CD14-positive monocyte (primary cell): ENCODE measurements at regions not wholly inside any gene's neighbourhood (a gene's known extent, or its start where the extent isn't known, plus 50 kb on each side); places are given as distances from the start of the nearest gene placed in this dataset.

Source experiments
- DNase-seq, 3 donors: peaks; one replicate each; pipeline ENCODE4 v3.0.0-alpha.2; 2011 to 2022
- H2AFZ ChIP-seq: 2 replicates; pipeline ENCODE4 v1.6.0; 2012; ENCODE audit warnings: mild to moderate bottlenecking, low read depth, low read length, inconsistent platforms; ENCODE audit not compliant: insufficient read depth, poor library complexity, severe bottlenecking
- H3K27ac ChIP-seq, 2 donors: 1 replicate in 1 of 2; 2 replicates in 1 of 2; pipeline ENCODE4 v1.5.1; 2012 to 2013; ENCODE audit warnings: low read length in 2 of 2, control low read depth in 1 of 2, inconsistent platforms in 1 of 2, low read depth in 1 of 2, mild to moderate bottlenecking in 1 of 2
- H3K27me3 ChIP-seq, 2 donors: one replicate each; pipeline versions ENCODE4 v1.6.0 to v1.6.1; 2011 to 2013; ENCODE audit warnings: low read length in 2 of 2; ENCODE audit not compliant: control insufficient read depth in 2 of 2, insufficient read depth in 2 of 2
- H3K36me3 ChIP-seq, 2 donors: replicated peaks in 1 of 2; 1 replicate in 1 of 2; 2 replicates in 1 of 2; pipeline versions ENCODE4 v1.5.1 to v1.6.1; 2012 to 2013; ENCODE audit warnings: low read length in 2 of 2, control low read depth in 1 of 2, inconsistent platforms in 1 of 2, mild to moderate bottlenecking in 1 of 2; ENCODE audit not compliant: insufficient read depth in 2 of 2, control insufficient read depth in 1 of 2
- H3K4me1 ChIP-seq, 2 donors: 1 replicate in 1 of 2; 2 replicates in 1 of 2; pipeline versions ENCODE4 v1.5.1 to v1.6.1; 2012 to 2013; ENCODE audit warnings: low read length in 2 of 2, control low read depth in 1 of 2, inconsistent platforms in 1 of 2, mild to moderate bottlenecking in 1 of 2, moderate library complexity in 1 of 2; ENCODE audit not compliant: insufficient read depth in 2 of 2, control insufficient read depth in 1 of 2
- H3K4me2 ChIP-seq: replicated peaks from 2 replicates; pipeline ENCODE3; 2012; ENCODE audit warnings: low read length, moderate library complexity, mild to moderate bottlenecking; ENCODE audit not compliant: poor library complexity, severe bottlenecking; ENCODE audit errors: extremely low read depth
- H3K4me3 ChIP-seq, 3 experiments: fragments of 200-600 bp in 1 of 3; sonication (generic) in 1 of 3; replicated peaks in 1 of 3; 1 replicate in 2 of 3; 2 replicates in 1 of 3; pipeline ENCODE4 v1.5.1; 2011 to 2013; ENCODE audit warnings: low read length in 3 of 3, mild to moderate bottlenecking in 3 of 3, control low read depth in 2 of 3, low read depth in 2 of 3, inconsistent platforms in 1 of 3, moderate library complexity in 1 of 3
- H3K79me2 ChIP-seq: 2 replicates; pipeline ENCODE4 v1.6.0; 2012; ENCODE audit warnings: mild to moderate bottlenecking, control low read depth, inconsistent platforms, low read length, moderate library complexity; ENCODE audit not compliant: insufficient read depth
- H3K9ac ChIP-seq: 2 replicates; pipeline ENCODE4 v1.6.0; 2017; ENCODE audit warnings: low read length, mild to moderate bottlenecking; ENCODE audit not compliant: insufficient read depth, poor library complexity, severe bottlenecking
- H3K9me3 ChIP-seq, 2 donors: replicated peaks in 1 of 2; 1 replicate in 1 of 2; 2 replicates in 1 of 2; pipeline versions ENCODE4 v1.5.1 to v1.6.1; 2012 to 2013; ENCODE audit warnings: low read length in 2 of 2, control low read depth in 1 of 2; ENCODE audit not compliant: control insufficient read depth in 1 of 2, insufficient read depth in 1 of 2
- H4K20me1 ChIP-seq: 2 replicates; pipeline ENCODE4 v1.6.0; 2012; ENCODE audit warnings: mild to moderate bottlenecking, low read length, control low read depth, moderate library complexity; ENCODE audit not compliant: insufficient read depth
- H3K27ac Mint-ChIP-seq, 7 donors: one replicate each; pipeline ENCODE4 v1.8.0; 2020; ENCODE audit warnings: mild to moderate bottlenecking in 7 of 7, mixed read lengths in 7 of 7, moderate library complexity in 6 of 7, inconsistent platforms in 2 of 7
- H3K27me3 Mint-ChIP-seq, 3 donors: one replicate each; pipeline ENCODE4 v1.8.0; 2021 to 2022; ENCODE audit warnings: low read depth in 3 of 3, mild to moderate bottlenecking in 3 of 3, mixed read lengths in 3 of 3, moderate library complexity in 3 of 3, inconsistent platforms in 1 of 3
- H3K36me3 Mint-ChIP-seq, 2 donors: one replicate each; pipeline ENCODE4 v1.8.0; 2020; ENCODE audit warnings: mixed read lengths in 2 of 2, inconsistent platforms in 1 of 2, mild to moderate bottlenecking in 1 of 2
- H3K4me1 Mint-ChIP-seq: one replicate; pipeline ENCODE4 v1.8.0; 2020; ENCODE audit warnings: mild to moderate bottlenecking, mixed read lengths
- H3K4me3 Mint-ChIP-seq, 2 donors: one replicate each; pipeline ENCODE4 v1.8.0; 2020; ENCODE audit warnings: mild to moderate bottlenecking in 2 of 2, mixed read lengths in 2 of 2, moderate library complexity in 1 of 2
- H3K9me3 Mint-ChIP-seq, 7 donors: one replicate each; pipeline ENCODE4 v1.8.0; 2020 to 2022; ENCODE audit warnings: mixed read lengths in 7 of 7, mild to moderate bottlenecking in 6 of 7, moderate library complexity in 6 of 7, inconsistent platforms in 2 of 7
- WGBS: methylation state at CpG from one replicate; pipeline ENCODE4 v1.1.5; 2013; ENCODE audit warnings: missing lambda C conversion rate; ENCODE audit not compliant: insufficient coverage; 5-methylcytosine and 5-hydroxymethylcytosine counted together
- intact Hi-C, 2 donors: fragments of 100-400 bp; cut with micrococcal nuclease; formaldehyde crosslinking; loops; one replicate each; pipeline versions ENCODE4 v1.15.0 to v1.15.1; 2023
- TF ChIP-seq, protein P1 (sequence below): fragments of 200-600 bp; IDR thresholded peaks from one replicate; pipeline ENCODE4 v1.8.0; 2022; ENCODE audit warnings: antibody characterized with exemption, mild to moderate bottlenecking

DNA sequence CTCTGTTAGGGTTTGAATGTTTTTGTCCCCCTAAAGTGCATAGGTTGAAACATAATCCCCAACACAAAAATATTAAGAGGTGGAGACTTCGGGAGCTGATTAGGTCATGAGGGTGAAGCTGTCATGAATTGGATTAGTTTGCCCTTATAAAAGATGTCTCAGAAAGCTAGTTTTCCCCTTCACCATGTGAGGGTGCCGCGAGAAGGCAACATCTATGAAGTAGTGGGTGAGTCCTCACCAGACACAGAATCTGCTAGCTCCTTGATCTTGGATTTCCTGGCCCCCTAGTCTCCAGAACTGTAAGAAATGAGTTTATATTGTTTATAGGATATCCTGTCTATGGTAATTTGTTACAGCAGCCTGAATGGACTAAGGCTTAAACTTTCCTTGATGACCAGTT lies 301.5 kb upstream of the ATP2B1 start:
- no peaks in the 10 kb centered on the region for H3K27me3 ChIP-seq
- H3K4me1 Mint-ChIP-seq = no peaks in the 10 kb centered on the region
- H4K20me1 ChIP-seq = no peaks in the 10 kb centered on the region
- no peaks in the 10 kb centered on the region for H3K36me3 ChIP-seq
- H3K9me3 Mint-ChIP-seq = peaks cover 0 to 2% (median 0%) of the 10 kb centered on the region in 7 donors
- no peak overlapping the region for H3K4me3 ChIP-seq
- no peak overlapping the region for H3K4me2 ChIP-seq
- no peaks in the 10 kb centered on the region for H3K4me1 ChIP-seq
- no peaks in the 10 kb centered on the region for H3K27me3 Mint-ChIP-seq
- intact Hi-C loops = no loop called here
- TF ChIP-seq, protein P1, sequence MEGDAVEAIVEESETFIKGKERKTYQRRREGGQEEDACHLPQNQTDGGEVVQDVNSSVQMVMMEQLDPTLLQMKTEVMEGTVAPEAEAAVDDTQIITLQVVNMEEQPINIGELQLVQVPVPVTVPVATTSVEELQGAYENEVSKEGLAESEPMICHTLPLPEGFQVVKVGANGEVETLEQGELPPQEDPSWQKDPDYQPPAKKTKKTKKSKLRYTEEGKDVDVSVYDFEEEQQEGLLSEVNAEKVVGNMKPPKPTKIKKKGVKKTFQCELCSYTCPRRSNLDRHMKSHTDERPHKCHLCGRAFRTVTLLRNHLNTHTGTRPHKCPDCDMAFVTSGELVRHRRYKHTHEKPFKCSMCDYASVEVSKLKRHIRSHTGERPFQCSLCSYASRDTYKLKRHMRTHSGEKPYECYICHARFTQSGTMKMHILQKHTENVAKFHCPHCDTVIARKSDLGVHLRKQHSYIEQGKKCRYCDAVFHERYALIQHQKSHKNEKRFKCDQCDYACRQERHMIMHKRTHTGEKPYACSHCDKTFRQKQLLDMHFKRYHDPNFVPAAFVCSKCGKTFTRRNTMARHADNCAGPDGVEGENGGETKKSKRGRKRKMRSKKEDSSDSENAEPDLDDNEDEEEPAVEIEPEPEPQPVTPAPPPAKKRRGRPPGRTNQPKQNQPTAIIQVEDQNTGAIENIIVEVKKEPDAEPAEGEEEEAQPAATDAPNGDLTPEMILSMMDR = no peak
- H3K9ac ChIP-seq = no peak overlapping the region
- H2AFZ ChIP-seq = no peak overlapping the region
- no peaks in the 10 kb centered on the region for H3K79me2 ChIP-seq
- H3K36me3 Mint-ChIP-seq = no peaks in the 10 kb centered on the region
- DNase-seq = no peak
- H3K27ac Mint-ChIP-seq = no peak overlapping the region
- no CpG with 5 or more reads among the region's 3 CpGs for WGBS
- no peak overlapping the region for H3K27ac ChIP-seq
- H3K4me3 Mint-ChIP-seq = no peak overlapping the region
- H3K9me3 ChIP-seq = no peaks in the 10 kb centered on the region

- no peaks in the 10 kb centered on the region for H3K4me1 ChIP-seq
- Mint-ChIP-seq H3K4me1 (no peaks in the 10 kb centered on the region), H3K9me3 (peaks cover 0 to 2% (median 0%) of the 10 kb centered on the region in 7 donors), H3K36me3 (no peaks in the 10 kb centered on the region), H3K4me3 (no peak overlapping the region), H3K27me3 (no peaks in the 10 kb centered on the region), H3K27ac (no peak overlapping the region)
- no peak overlapping the region for H2AFZ ChIP-seq
- DNase-seq = no peak
- H3K9ac ChIP-seq = no peak overlapping the region
- no peaks in the 10 kb centered on the region for H3K36me3 ChIP-seq
- TF ChIP-seq, protein P1 = no peak
- no peak overlapping the region for H3K4me2 ChIP-seq
- no peaks in the 10 kb centered on the region for H3K79me2 ChIP-seq
- no peak overlapping the region for H3K27ac ChIP-seq
- H3K9me3 ChIP-seq = no peaks in the 10 kb centered on the region
- no peaks in the 10 kb centered on the region for H3K27me3 ChIP-seq
- WGBS = no CpG with 5 or more reads among the region's 3 CpGs
- H4K20me1 ChIP-seq = no peaks in the 10 kb centered on the region
- intact Hi-C loops = no loop called here
- no peak overlapping the region for H3K4me3 ChIP-seq
Observed at GRCh38 chr12:90008277-90008676, 299.6 kb upstream of the ATP2B1 start.
